ENCODE measurements at regions not wholly inside any gene's neighbourhood (a gene's known extent, or its start where the extent isn't known, plus 50 kb on each side); places are given as distances from the start of the nearest gene placed in this dataset.

GRCh38 chr18:67007085-67007484, 403.2 kb upstream of the CDH19 start:
- TF ChIP-seq EZH2 (IDR thresholded peaks at IDR 0.05; ENCODE audit: borderline replicate concordance) (no peak), CTCF (IDR thresholded peaks at IDR 0.05; ENCODE audit: poor library complexity) (no peak)

All from hepatocyte (in vitro differentiated cells).